ENCODE measurements at regions not wholly inside any gene's neighbourhood (a gene's known extent, or its start where the extent isn't known, plus 50 kb on each side); places are given as distances from the start of the nearest gene placed in this dataset.
"Not testable (repeated sequence)": the region's sequence is repeated elsewhere in the genome, so short reads cannot be mapped to it uniquely, and the experiment has no call there.

DNA sequence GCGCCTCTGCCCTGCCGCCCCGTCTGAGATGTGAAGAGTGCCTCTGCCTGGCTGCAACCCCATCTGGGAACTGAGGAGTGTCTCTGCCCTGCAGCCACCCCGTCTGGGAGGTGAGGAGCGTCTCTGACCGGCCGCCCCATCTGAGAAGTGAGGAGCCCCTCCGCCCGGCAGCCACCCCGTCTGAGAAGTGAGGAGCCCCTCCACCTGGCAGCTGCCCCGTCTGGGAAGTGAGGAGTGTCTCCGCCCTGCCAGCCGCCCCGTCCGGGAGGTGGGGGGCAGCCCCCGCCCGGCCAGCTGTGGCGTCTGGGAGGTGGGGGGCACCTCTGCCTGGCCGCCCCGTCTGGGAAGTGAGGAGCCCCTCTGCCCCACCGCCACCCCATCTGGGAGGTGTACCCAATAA lies 110.4 kb downstream of the PRKAB2 start:
- DNase-seq: not testable (repeated sequence)

DNA sequence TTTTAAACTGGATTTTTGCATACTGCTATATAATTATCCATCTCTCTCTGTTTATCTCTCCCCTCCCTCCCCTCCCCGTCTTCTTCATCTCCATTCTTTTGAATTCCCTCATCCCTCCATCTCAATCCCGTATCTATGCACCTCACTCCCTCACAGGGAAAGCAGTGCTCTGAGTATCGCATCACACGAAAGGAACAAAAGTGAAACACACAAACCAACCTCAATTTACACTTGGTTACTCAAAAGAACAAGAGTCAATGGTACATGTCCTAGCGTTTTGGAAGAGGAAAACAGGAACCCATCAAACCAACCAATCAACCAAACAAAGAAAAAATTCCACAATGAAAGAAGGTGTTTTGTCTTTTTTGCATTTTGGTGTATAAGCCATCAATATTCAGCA lies 115.1 kb downstream of the NBPF12 start:
- DNase-seq: no peak

DNA sequence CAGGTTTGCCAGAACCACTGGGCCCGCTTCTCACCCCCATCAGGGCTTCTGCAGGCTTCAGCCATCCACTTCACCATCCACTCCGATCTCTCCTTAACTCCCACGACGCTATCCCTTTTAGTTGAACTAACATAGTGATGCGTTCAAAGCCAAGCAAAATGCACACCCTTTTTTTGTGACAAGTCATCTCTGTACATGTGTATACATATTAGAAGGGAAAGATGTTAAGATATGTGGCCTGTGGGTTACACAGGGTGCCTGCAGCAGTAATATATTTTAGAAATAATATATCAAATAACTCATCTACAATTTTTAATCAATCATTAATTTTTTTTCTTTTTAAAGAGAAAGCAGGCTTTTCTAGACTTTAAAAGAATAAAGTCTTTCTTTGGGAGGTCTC lies 114.6 kb downstream of the NBPF12 start:
- no peak for DNase-seq

DNA sequence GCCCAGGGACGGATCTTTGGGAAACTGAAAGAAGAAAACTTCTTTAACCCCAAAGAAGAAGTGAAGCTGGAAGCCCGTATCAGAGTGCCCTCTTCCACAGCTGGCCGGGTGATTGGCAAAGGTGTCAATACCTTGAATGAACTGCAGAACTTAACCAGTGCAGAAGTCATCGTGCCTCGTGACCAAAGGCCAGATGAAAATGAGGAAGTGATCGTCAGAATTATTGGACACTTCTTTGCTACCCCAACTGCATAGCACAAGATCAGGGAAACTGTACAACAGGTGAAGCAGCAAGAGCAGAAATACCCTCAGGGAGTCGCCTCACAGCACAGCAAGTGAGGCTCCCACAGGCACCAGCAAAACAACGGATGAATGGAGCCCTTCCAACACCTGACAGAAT lies 114.0 kb downstream of the NBPF12 start:
- DNase-seq: peak; percentile 26

DNA sequence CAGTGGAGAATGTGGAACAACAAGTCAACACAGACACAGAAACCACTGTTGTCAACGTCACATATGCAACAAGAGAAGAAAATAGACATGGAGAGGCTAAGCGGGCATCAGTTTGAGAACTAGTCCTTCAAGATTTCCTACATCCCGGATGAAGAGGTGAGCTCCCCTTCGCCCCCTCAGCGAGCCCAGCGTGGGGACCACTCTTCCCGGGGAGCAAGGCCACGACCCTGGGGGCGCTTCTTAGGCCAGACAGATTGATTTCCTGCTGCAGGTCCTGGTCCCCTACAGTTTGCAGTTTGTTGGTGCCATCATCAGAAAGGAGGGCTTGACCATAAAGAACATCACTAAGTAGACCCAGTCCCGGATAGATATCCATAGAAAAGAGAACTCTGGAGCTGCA lies 113.0 kb downstream of the NBPF12 start:
- DNase-seq: no peak

DNA sequence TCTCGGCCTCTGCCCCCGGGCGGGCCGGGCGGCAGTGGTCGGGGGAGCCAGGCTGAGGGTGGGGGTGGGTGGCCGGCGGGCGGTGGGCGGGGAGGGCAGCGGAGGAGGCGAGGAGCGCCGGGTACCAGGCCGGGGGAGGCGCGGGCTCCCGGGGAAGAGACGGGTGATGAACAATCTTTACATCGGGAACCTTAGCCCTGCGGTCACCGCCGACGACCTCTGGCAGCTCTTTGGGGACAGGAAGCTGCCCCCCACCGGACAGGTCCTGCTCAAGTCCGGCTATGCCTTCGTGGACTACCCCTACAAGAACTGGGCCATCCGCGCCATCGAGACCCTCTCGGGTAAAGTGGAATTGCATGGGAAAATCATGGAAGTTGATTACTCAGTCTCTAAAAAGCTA lies 112.5 kb downstream of the NBPF12 start:
- DNase-seq: no peak

DNA sequence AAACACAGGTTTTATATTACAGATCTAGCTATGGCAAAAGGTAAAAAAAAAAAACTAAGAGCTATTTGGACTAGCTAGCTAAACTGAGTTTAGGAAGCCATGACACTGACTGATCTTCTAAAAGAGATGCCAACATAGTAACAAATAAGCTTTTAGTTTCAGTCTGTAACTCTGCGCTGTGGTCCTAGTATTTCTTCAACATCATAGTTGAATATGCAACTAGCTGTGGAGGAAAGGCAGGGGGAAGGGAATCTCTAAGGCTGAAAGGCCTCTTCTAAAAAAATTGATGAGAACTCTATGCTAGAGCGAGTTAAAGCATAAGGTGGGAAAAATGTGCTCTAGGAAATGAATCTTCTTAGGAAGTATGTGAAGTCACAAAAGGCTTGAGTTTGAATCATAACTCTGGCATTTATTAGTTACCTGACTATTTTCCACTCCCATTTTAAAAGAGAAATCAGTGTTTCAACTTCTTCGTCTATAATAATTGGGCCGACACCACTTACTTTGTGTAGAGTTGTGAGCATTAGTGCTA lies 108.8 kb downstream of the NBPF12 start:
- peak; percentile 57 for DNase-seq

DNA sequence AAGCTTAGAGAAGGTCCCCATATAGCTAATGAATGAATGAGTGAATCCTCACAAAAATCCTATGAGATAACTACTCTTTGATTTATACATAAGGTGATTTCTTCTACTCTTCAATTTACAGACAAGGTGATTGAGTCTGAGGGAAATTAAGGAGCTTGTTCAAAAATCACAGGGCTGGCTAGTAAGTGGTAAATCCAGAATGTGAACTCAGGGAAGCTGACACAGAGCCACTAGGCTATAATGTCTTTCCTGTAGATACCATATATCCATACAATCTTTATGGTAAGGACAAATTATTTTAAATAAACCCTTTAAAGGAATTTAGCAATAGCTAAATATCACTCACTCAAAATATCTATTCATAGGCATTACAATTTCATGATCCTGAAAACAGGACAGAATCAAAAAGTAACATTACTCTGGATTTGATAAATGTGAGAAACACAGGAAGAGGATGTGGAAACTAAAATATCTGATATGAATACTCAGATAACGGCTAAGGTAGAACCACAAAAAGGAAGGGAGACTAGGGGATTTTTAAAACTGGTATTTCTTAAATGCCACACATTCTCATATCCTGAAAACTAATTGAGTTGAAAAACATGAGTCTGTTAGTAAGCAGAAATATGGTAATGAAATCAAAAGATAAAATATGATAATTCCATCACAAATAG lies 108.2 kb downstream of the NBPF12 start:
- DNase-seq: peak; percentile 71
